IgD-negative memory B cell (primary cell): ENCODE measurements at regions not wholly inside any gene's neighbourhood (a gene's known extent, or its start where the extent isn't known, plus 50 kb on each side); places are given as distances from the start of the nearest gene placed in this dataset.
"Not testable (repeated sequence)": the region's sequence is repeated elsewhere in the genome, so short reads cannot be mapped to it uniquely, and the experiment has no call there.

Experiments
- H3K27ac Mint-ChIP-seq, 3 donors: one replicate each; pipeline ENCODE4 v1.8.0; 2020 to 2022; ENCODE audit warnings: mild to moderate bottlenecking in 3 of 3, mixed read lengths in 3 of 3, moderate library complexity in 1 of 3
- H3K27me3 Mint-ChIP-seq: one replicate; pipeline ENCODE4 v1.8.0; 2021; ENCODE audit warnings: mixed read lengths
- H3K36me3 Mint-ChIP-seq: one replicate; pipeline ENCODE4 v1.8.0; 2020; ENCODE audit warnings: mild to moderate bottlenecking, mixed read lengths
- H3K4me1 Mint-ChIP-seq, 3 donors: one replicate each; pipeline ENCODE4 v1.8.0; 2020 to 2022; ENCODE audit warnings: mixed read lengths in 3 of 3, mild to moderate bottlenecking in 1 of 3
- H3K4me3 Mint-ChIP-seq, 4 donors: one replicate each; pipeline ENCODE4 v1.8.0; 2020 to 2022; ENCODE audit warnings: mild to moderate bottlenecking in 4 of 4, mixed read lengths in 4 of 4, moderate library complexity in 3 of 4
- H3K9me3 Mint-ChIP-seq, 3 donors: one replicate each; pipeline ENCODE4 v1.8.0; 2020 to 2021; ENCODE audit warnings: mixed read lengths in 3 of 3, mild to moderate bottlenecking in 1 of 3

- Mint-ChIP-seq H3K9me3 (peaks cover 3 to 11% (median 9%) of the 10 kb centered on the region in 3 donors), H3K27me3 (no peaks in the 10 kb centered on the region), H3K4me1 (no peaks in the 10 kb centered on the region), H3K27ac (no peak overlapping the region), H3K4me3 (no peak overlapping the region), H3K36me3 (no peaks in the 10 kb centered on the region)
These were observed 143.8 kb upstream of the PCLO start for GRCh38 chr7:83306502-83306901.

GRCh38 chr7:83305027-83305426 is 142.3 kb upstream of the PCLO start:
- Mint-ChIP-seq H3K4me1 (no peaks in the 10 kb centered on the region), H3K36me3 (peaks cover 1% of the 10 kb centered on the region), H3K27ac (no peak overlapping the region), H3K27me3 (no peaks in the 10 kb centered on the region), H3K9me3 (peaks cover 3 to 12% (median 9%) of the 10 kb centered on the region in 3 donors), H3K4me3 (no peak overlapping the region)

- Mint-ChIP-seq H3K36me3 (peaks cover 1% of the 10 kb centered on the region), H3K27me3 (no peaks in the 10 kb centered on the region), H3K4me1 (no peaks in the 10 kb centered on the region), H3K9me3 (peaks cover 3 to 5% (median 4%) of the 10 kb centered on the region in 3 donors), H3K4me3 (no peak overlapping the region), H3K27ac (no peak overlapping the region)
These were observed 138.7 kb upstream of the PCLO start for GRCh38 chr7:83301416-83301815.

- no peak overlapping the region for H3K4me3 Mint-ChIP-seq
- no peaks in the 10 kb centered on the region for H3K4me1 Mint-ChIP-seq
- H3K27ac Mint-ChIP-seq = no peak overlapping the region
- no peaks in the 10 kb centered on the region for H3K36me3 Mint-ChIP-seq
- no peaks in the 10 kb centered on the region for H3K27me3 Mint-ChIP-seq
- peaks cover 0 to 4% (median 2%) of the 10 kb centered on the region in 3 donors for H3K9me3 Mint-ChIP-seq
These were observed 127.5 kb upstream of the PCLO start for GRCh38 chr7:83290211-83290610.

GRCh38 chr7:83289419-83289993 is 126.8 kb upstream of the PCLO start:
- no peaks in the 10 kb centered on the region for H3K36me3 Mint-ChIP-seq
- H3K27ac Mint-ChIP-seq = no peak overlapping the region

GRCh38 chr7:83280671-83281070 is 118.0 kb upstream of the PCLO start:
- Mint-ChIP-seq H3K27ac (no peak overlapping the region), H3K4me1 (no peaks in the 10 kb centered on the region), H3K36me3 (no peaks in the 10 kb centered on the region), H3K9me3 (peaks cover 0 to 8% (median 0%) of the 10 kb centered on the region in 3 donors), H3K4me3 (no peak overlapping the region), H3K27me3 (no peaks in the 10 kb centered on the region)

More at GRCh38 chr7:83289419-83289993, 126.8 kb upstream of the PCLO start:
- Mint-ChIP-seq H3K4me1 (no peaks in the 10 kb centered on the region), H3K4me3 (no peak overlapping the region), H3K9me3 (peaks cover 0 to 4% (median 2%) of the 10 kb centered on the region in 3 donors), H3K27me3 (no peaks in the 10 kb centered on the region)

GRCh38 chr7:83276250-83276649 is 113.6 kb upstream of the PCLO start:
- Mint-ChIP-seq H3K36me3 (no peaks in the 10 kb centered on the region), H3K4me1 (no peaks in the 10 kb centered on the region), H3K9me3 (peaks cover 0 to 5% (median 0%) of the 10 kb centered on the region in 3 donors), H3K27me3 (no peaks in the 10 kb centered on the region), H3K27ac (no peak overlapping the region), H3K4me3 (no peak overlapping the region)

GRCh38 chr7:83273699-83274098 is 111.0 kb upstream of the PCLO start:
- Mint-ChIP-seq H3K36me3 (no peaks in the 10 kb centered on the region), H3K4me3 (no peak overlapping the region), H3K27ac (no peak overlapping the region), H3K27me3 (no peaks in the 10 kb centered on the region), H3K4me1 (no peaks in the 10 kb centered on the region), H3K9me3 (peaks cover 0 to 6% (median 4%) of the 10 kb centered on the region in 3 donors)

- peaks cover 0 to 6% (median 4%) of the 10 kb centered on the region in 3 donors for H3K9me3 Mint-ChIP-seq
- H3K4me1 Mint-ChIP-seq = no peaks in the 10 kb centered on the region
- no peaks in the 10 kb centered on the region for H3K36me3 Mint-ChIP-seq
- no peak overlapping the region for H3K27ac Mint-ChIP-seq
- H3K4me3 Mint-ChIP-seq = no peak overlapping the region
- H3K27me3 Mint-ChIP-seq = no peaks in the 10 kb centered on the region
These were observed 108.8 kb upstream of the PCLO start for GRCh38 chr7:83271212-83272099.

- Mint-ChIP-seq H3K9me3 (peaks cover 0 to 4% (median 4%) of the 10 kb centered on the region in 3 donors), H3K4me3 (no peak overlapping the region), H3K4me1 (no peaks in the 10 kb centered on the region), H3K27me3 (no peaks in the 10 kb centered on the region), H3K27ac (no peak overlapping the region), H3K36me3 (no peaks in the 10 kb centered on the region)
These were observed 107.7 kb upstream of the PCLO start for GRCh38 chr7:83270407-83270806.

- H3K9me3 Mint-ChIP-seq = peaks cover 1 to 4% (median 4%) of the 10 kb centered on the region in 3 donors
- no peaks in the 10 kb centered on the region for H3K4me1 Mint-ChIP-seq
- H3K27me3 Mint-ChIP-seq = no peaks in the 10 kb centered on the region
- peak overlapping the region in 1 of 3 donors; percentile 9 for H3K27ac Mint-ChIP-seq
- H3K4me3 Mint-ChIP-seq = no peak overlapping the region
- H3K36me3 Mint-ChIP-seq = no peaks in the 10 kb centered on the region
These were observed 104.5 kb upstream of the PCLO start for GRCh38 chr7:83267141-83267631.

- H3K27ac Mint-ChIP-seq = peak overlapping the region in 1 of 3 donors; percentile 69
- H3K4me1 Mint-ChIP-seq, H3K27me3 Mint-ChIP-seq, H3K4me3 Mint-ChIP-seq, H3K9me3 Mint-ChIP-seq, H3K36me3 Mint-ChIP-seq: not testable (repeated sequence)
These were observed 100.9 kb upstream of the PCLO start for GRCh38 chr7:83263442-83264034.

- H3K4me1 Mint-ChIP-seq = no peaks in the 10 kb centered on the region
- H3K4me3 Mint-ChIP-seq = no peak overlapping the region
- no peaks in the 10 kb centered on the region for H3K27me3 Mint-ChIP-seq
- no peak overlapping the region for H3K27ac Mint-ChIP-seq
- no peaks in the 10 kb centered on the region for H3K36me3 Mint-ChIP-seq
- peaks cover 0 to 1% (median 0%) of the 10 kb centered on the region in 3 donors for H3K9me3 Mint-ChIP-seq
These were observed 96.4 kb upstream of the PCLO start for GRCh38 chr7:83259064-83259463.

GRCh38 chr7:83248000-83248399 is 85.3 kb upstream of the PCLO start:
- H3K27ac Mint-ChIP-seq = no peak overlapping the region
- H3K9me3 Mint-ChIP-seq = peaks cover 0 to 5% (median 0%) of the 10 kb centered on the region in 3 donors
- no peaks in the 10 kb centered on the region for H3K36me3 Mint-ChIP-seq
- no peaks in the 10 kb centered on the region for H3K27me3 Mint-ChIP-seq
- no peak overlapping the region for H3K4me3 Mint-ChIP-seq
- no peaks in the 10 kb centered on the region for H3K4me1 Mint-ChIP-seq

GRCh38 chr7:83219231-83219630 is 56.5 kb upstream of the PCLO start:
- H3K4me3 Mint-ChIP-seq, H3K36me3 Mint-ChIP-seq, H3K27me3 Mint-ChIP-seq, H3K4me1 Mint-ChIP-seq, H3K9me3 Mint-ChIP-seq, H3K27ac Mint-ChIP-seq: not testable (repeated sequence)
